HL-60 (cell line): ENCODE measurements at regions not wholly inside any gene's neighbourhood (a gene's known extent, or its start where the extent isn't known, plus 50 kb on each side); places are given as distances from the start of the nearest gene placed in this dataset.

Source experiments
- DNase-seq, 2 experiments: peaks; one replicate each; pipeline ENCODE4 v3.0.0-alpha.2; 2010 to 2020; ENCODE audit warnings: low read depth in 1 of 2, low spot score in 1 of 2
- H3K27ac ChIP-seq: fragments of 250-450 bp; sonication (Bioruptor Pico); replicated peaks from 2 replicates; pipeline ENCODE4 v1.5.1; 2020; ENCODE audit warnings: mild to moderate bottlenecking, moderate library complexity
- H3K27me3 ChIP-seq: fragments of 250-450 bp; sonication (Bioruptor Pico); 2 replicates; pipeline ENCODE4 v1.5.1; 2021; ENCODE audit warnings: mild to moderate bottlenecking, moderate library complexity; ENCODE audit not compliant: insufficient read depth, poor library complexity, severe bottlenecking
- H3K4me3 ChIP-seq: replicated peaks from 2 replicates; pipeline ENCODE4 v1.5.1; 2011; ENCODE audit warnings: mild to moderate bottlenecking, control low read depth, low read length; ENCODE audit not compliant: insufficient read depth
- CTCF ChIP-seq: IDR thresholded peaks from one replicate; pipeline ENCODE4 v1.5.1; 2011; ENCODE audit warnings: low read length, control low read depth, inconsistent platforms; ENCODE audit not compliant: insufficient read depth
- GABPA ChIP-seq: IDR thresholded peaks from 2 replicates; pipeline ENCODE4 v1.6.1; 2012; ENCODE audit warnings: low read depth
- POLR2AphosphoS5 ChIP-seq: IDR thresholded peaks from 2 replicates; pipeline ENCODE4 v1.6.1; 2012; ENCODE audit warnings: low read depth
- REST ChIP-seq: IDR thresholded peaks from 2 replicates; pipeline ENCODE4 v1.6.1; 2012; ENCODE audit warnings: low read depth; ENCODE audit not compliant: insufficient replicate concordance
- SPI1 ChIP-seq: IDR thresholded peaks from 2 replicates; pipeline ENCODE4 v1.6.1; 2012; ENCODE audit warnings: low read depth, mild to moderate bottlenecking, borderline replicate concordance

- Histone ChIP-seq H3K4me3 (no peak overlapping the region), H3K27ac (no peak overlapping the region), H3K27me3 (no peaks in the 10 kb centered on the region)
- TF ChIP-seq SPI1 = no peak
- TF ChIP-seq REST = no peak
- no peak for TF ChIP-seq GABPA
- TF ChIP-seq CTCF = no peak
- no peak for TF ChIP-seq POLR2AphosphoS5
- no peak for DNase-seq
Observed at GRCh38 chr10:106216085-106216484, 948.4 kb downstream of the SORCS1 start.

GRCh38 chr10:106214243-106214642, 950.3 kb downstream of the SORCS1 start:
- no peak for TF ChIP-seq SPI1
- TF ChIP-seq REST = no peak
- no peak for TF ChIP-seq GABPA
- TF ChIP-seq POLR2AphosphoS5 = no peak
- TF ChIP-seq CTCF = no peak
- Histone ChIP-seq H3K27ac (no peak overlapping the region), H3K4me3 (no peak overlapping the region), H3K27me3 (no peaks in the 10 kb centered on the region)
- DNase-seq = no peak

- no peak for DNase-seq
- TF ChIP-seq REST (no peak), SPI1 (no peak), GABPA (no peak), POLR2AphosphoS5 (no peak), CTCF (no peak)
- Histone ChIP-seq H3K27ac (no peak overlapping the region), H3K4me3 (no peak overlapping the region), H3K27me3 (no peaks in the 10 kb centered on the region)
Observed at GRCh38 chr10:106213493-106213892, 951.0 kb downstream of the SORCS1 start.
